K562 (cell line): ENCODE measurements at regions not wholly inside any gene's neighbourhood (a gene's known extent, or its start where the extent isn't known, plus 50 kb on each side); places are given as distances from the start of the nearest gene placed in this dataset.
A peak's percentile ranks its signal among the peaks of the same experiment; 100 is the strongest.
"Not testable (repeated sequence)": the region's sequence is repeated elsewhere in the genome, so short reads cannot be mapped to it uniquely, and the experiment has no call there.

Experiments
- ATAC-seq: fragments of 200-7000 bp; cut with Tn5 transposase; 3 replicates; pipeline ENCODE4 v1.9.1; 2020; ENCODE audit warnings: moderate library complexity
- BruUV-seq: library from RNA; stranded (reverse); fragments of 400-500 nt; replicated peaks from 2 replicates; lab custom pipeline; 2021; lab: Mats Ljungman, UMichigan
- CTCF ChIA-PET: fragments of 300-600 bp; formaldehyde crosslinking; extraction: SDS; loops from one replicate; lab custom pipeline; 2021; ENCODE audit warnings: low intra/inter-chr PET ratio; lab: Yijun Ruan, JAX
- POLR2A ChIA-PET: fragments of 300-600, 350-650 bp; sonication (Branson Sonifier 250); formaldehyde crosslinking; extraction: SDS; loops from one replicate; lab custom pipeline; 2021; ENCODE audit warnings: antibody characterized with exemption, inconsistent platforms; lab: Yijun Ruan, JAX
- DNase-seq, 4 experiments: peaks; one replicate each; pipeline versions ENCODE4 v3.0.0 to v3.0.0-alpha.2; 2011 to 2018; ENCODE audit warnings: low spot score in 3 of 4, mixed read lengths in 3 of 4; ENCODE audit errors: extremely low read depth in 1 of 4
- FAIRE-seq: peaks from 2 replicates; lab custom pipeline; 2011; peaks lifted over from hg19 to GRCh38; lab: Jason Lieb, UNC
- H2AFZ ChIP-seq: 2 replicates; pipeline ENCODE4 v1.6.0; 2011; ENCODE audit warnings: low read depth, low read length, control low read depth, inconsistent platforms
- H3K27ac ChIP-seq: fragments of 200-600 bp; 3 replicates; pipeline ENCODE4 v1.8.0; 2011; ENCODE audit warnings: low read depth, mild to moderate bottlenecking, control low read depth, inconsistent platforms, low read length, moderate library complexity, mixed read lengths; ENCODE audit errors: extremely low read depth
- H3K27me3 ChIP-seq, 2 experiments: fragments of 300-600 bp in 1 of 2; 2 replicates in 1 of 2; 3 replicates in 1 of 2; pipeline versions ENCODE4 v1.6.0 to v1.8.0; 2011; ENCODE audit warnings: inconsistent platforms in 2 of 2, low read length in 2 of 2, mild to moderate bottlenecking in 1 of 2, mixed read lengths in 1 of 2, moderate library complexity in 1 of 2; ENCODE audit not compliant: control insufficient read depth in 2 of 2, insufficient read depth in 2 of 2
- H3K36me3 ChIP-seq: fragments of 300-600 bp; 3 replicates; pipeline ENCODE4 v1.8.0; 2011; ENCODE audit warnings: mild to moderate bottlenecking, low read length, inconsistent platforms; ENCODE audit not compliant: control insufficient read depth, insufficient read depth
- H3K4me1 ChIP-seq, 2 experiments: fragments of 200-600 bp in 1 of 2; replicated peaks in 1 of 2; 2 replicates in 1 of 2; 3 replicates in 1 of 2; pipeline versions ENCODE4 v1.5.1 to v1.8.0; 2011; ENCODE audit warnings: inconsistent platforms in 2 of 2, low read length in 2 of 2, mild to moderate bottlenecking in 1 of 2, mixed read lengths in 1 of 2, moderate library complexity in 1 of 2; ENCODE audit not compliant: control insufficient read depth in 2 of 2, insufficient read depth in 2 of 2
- H3K4me2 ChIP-seq: 2 replicates; pipeline ENCODE4 v1.6.1; 2011; ENCODE audit warnings: low read length, control low read depth, inconsistent platforms, mixed read lengths; ENCODE audit not compliant: insufficient read depth
- H3K4me3 ChIP-seq: fragments of 200-600 bp; sonication (generic), shearing (Covaris generic); 2 replicates; pipeline ENCODE4 v1.5.1; 2016; ENCODE audit warnings: control low read depth, inconsistent platforms
- H3K79me2 ChIP-seq: fragments of 200-600 bp; 3 replicates; pipeline ENCODE4 v1.8.0; 2011; ENCODE audit warnings: low read length, inconsistent platforms; ENCODE audit not compliant: control insufficient read depth, insufficient read depth
- H3K9ac ChIP-seq, 2 experiments: 2 replicates each; pipeline versions ENCODE4 v1.6.0 to v1.6.1; 2011; ENCODE audit warnings: low read depth in 2 of 2, low read length in 2 of 2, control low read depth in 1 of 2, inconsistent platforms in 1 of 2, mild to moderate bottlenecking in 1 of 2, mixed read lengths in 1 of 2; ENCODE audit not compliant: insufficient read depth in 1 of 2
- H3K9me1 ChIP-seq: one replicate; pipeline ENCODE4 v1.6.0; 2011; ENCODE audit warnings: inconsistent platforms, mild to moderate bottlenecking, low read length, moderate library complexity; ENCODE audit not compliant: control insufficient read depth, insufficient read depth
- H3K9me3 ChIP-seq: replicated peaks from 2 replicates; pipeline ENCODE4 v1.5.1; 2011; ENCODE audit warnings: low read depth, low read length, inconsistent platforms; ENCODE audit not compliant: control insufficient read depth, insufficient read depth
- H4K20me1 ChIP-seq: replicated peaks from 2 replicates; pipeline ENCODE4 v1.6.1; 2011; ENCODE audit warnings: low read length, inconsistent platforms, mixed read lengths; ENCODE audit not compliant: control insufficient read depth, insufficient read depth
- C11orf30 ChIP-seq: fragments of 450-650 bp; IDR thresholded peaks from 2 replicates; pipeline ENCODE4 v1.6.1; 2016; ENCODE audit warnings: low read depth, mild to moderate bottlenecking
- MAFF ChIP-seq: IDR thresholded peaks from 2 replicates; pipeline ENCODE4 v1.6.1; 2012; ENCODE audit warnings: low read length, improper control_type of control experiment
- MAFG ChIP-seq: fragments of 450-650 bp; conservative IDR thresholded peaks from 2 replicates; pipeline ENCODE4 v1.6.1; 2016; ENCODE audit warnings: missing genetic modification characterization, missing compliant biosample characterization
- MAFK ChIP-seq: IDR thresholded peaks from 2 replicates; pipeline ENCODE4 v1.6.1; 2011; ENCODE audit warnings: low read length, improper control_type of control experiment
- ZNF316 ChIP-seq: fragments of 450-650 bp; IDR thresholded peaks from 2 replicates; pipeline ENCODE4 v1.6.1; 2016
- ZNF436 ChIP-seq: fragments of 250-450, 450-650 bp; sonication (Bioruptor Pico); formaldehyde crosslinking; IDR thresholded peaks from 2 replicates; pipeline ENCODE4 v1.7.0; 2020; ENCODE audit warnings: mild to moderate bottlenecking
- WGBS: fragments of 100-300 bp; shearing (Covaris generic); methylation state at CpG from one replicate; pipeline ENCODE4 v1.1.6; 2016; ENCODE audit warnings: low coverage, mixed read lengths; ENCODE audit not compliant: insufficient coverage; ENCODE audit errors: missing lambda C conversion rate; 5-methylcytosine and 5-hydroxymethylcytosine counted together
- in situ Hi-C: fragments of 300-500 bp; cut with MboI; formaldehyde crosslinking; loops from 4 replicates; pipeline ENCODE4 v1.15.0; 2018; ENCODE audit warnings: inconsistent platforms, mixed read lengths
- intact Hi-C: fragments of 100-400 bp; cut with micrococcal nuclease; formaldehyde crosslinking; loops from 2 replicates; pipeline ENCODE4 v1.14.2; 2022
- TF ChIP-seq, protein P1 (sequence below): fragments of 250-450 bp; sonication (Bioruptor Pico); IDR thresholded peaks from 2 replicates; pipeline ENCODE4 v1.5.0; 2020; ENCODE audit warnings: mild to moderate bottlenecking, borderline replicate concordance

DNA sequence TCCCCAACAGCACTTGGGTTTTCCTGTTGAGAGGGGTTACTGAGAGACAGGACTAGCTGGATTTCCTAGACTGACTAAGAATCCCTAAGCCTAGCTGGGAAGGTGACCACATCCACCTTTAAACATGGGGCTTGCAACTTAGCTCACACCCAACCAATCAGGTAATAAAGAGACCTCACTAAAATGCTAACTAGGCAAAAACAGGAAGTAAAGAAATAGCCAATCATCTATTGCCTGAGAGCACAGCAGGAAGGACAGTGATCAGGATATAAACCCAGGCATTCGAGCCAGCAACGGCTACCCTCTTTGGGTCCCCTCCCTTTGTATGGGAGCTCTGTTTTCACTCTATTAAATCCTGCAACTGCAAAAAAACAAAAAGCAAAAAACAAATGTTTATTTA, 144.7 kb upstream of the ATP5MC3 start:
- H3K9me3 ChIP-seq, H2AFZ ChIP-seq, intact Hi-C loops, DNase-seq, CTCF ChIA-PET, BruUV-seq, H3K79me2 ChIP-seq, H3K27ac ChIP-seq, FAIRE-seq, H3K9ac ChIP-seq, H3K36me3 ChIP-seq, H3K27me3 ChIP-seq, H3K4me2 ChIP-seq, ATAC-seq, H4K20me1 ChIP-seq, H3K9me1 ChIP-seq, H3K4me1 ChIP-seq, H3K4me3 ChIP-seq, in situ Hi-C loops: not testable (repeated sequence)
- 0% methylated on average over 2 of the region's 2 CpGs for WGBS
- POLR2A ChIA-PET: interaction anchor here (1.2 kb wide), 1 partner anchor 10 kb away, joined by 3 read pairs; no protein-coding TSS in a partner anchor
- TF ChIP-seq ZNF316 (peak; percentile 93), MAFF (peak; percentile 66), MAFG (tag) (peak; percentile 86), MAFK (peak; percentile 41; the same call in 1 of the 2 replicates), C11orf30 (peak; percentile 89)

DNA sequence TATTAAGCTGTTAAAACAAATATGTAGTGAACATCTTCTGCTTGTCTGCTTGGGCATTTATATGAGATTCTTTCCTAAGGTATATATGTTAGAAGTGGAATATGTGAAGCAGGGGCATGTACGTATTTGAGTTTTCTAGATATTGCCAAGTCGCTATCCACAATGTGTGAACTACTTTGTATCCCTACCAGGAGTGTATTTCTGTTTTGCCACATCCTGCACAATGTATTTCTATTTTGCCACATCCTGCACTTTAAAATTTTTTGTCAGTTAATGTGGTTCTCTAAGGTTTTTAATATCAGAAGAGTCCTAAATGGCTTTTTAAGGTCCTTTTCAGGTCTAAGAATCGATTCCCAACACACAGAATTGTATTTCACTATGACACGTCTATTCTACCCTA, 141.7 kb upstream of the ATP5MC3 start:
- in situ Hi-C loops (no loop called here), intact Hi-C loops (no loop called here)
- no peak for ATAC-seq
- Histone ChIP-seq H4K20me1 (no peaks in the 10 kb centered on the region), H3K4me2 (no peak overlapping the region), H3K27me3 (no peaks in the 10 kb centered on the region; a peak in 1 of 5 replicates), H3K4me3 (no peak overlapping the region), H2AFZ (no peak overlapping the region), H3K4me1 (no peaks in the 10 kb centered on the region), H3K9me3 (no peaks in the 10 kb centered on the region), H3K79me2 (no peaks in the 10 kb centered on the region), H3K9me1 (no peaks in the 10 kb centered on the region), H3K36me3 (no peaks in the 10 kb centered on the region), H3K9ac (no peak overlapping the region), H3K27ac (no peak overlapping the region)
- TF ChIP-seq ZNF436 (CRISPR knock-in tag): no peak
- TF ChIP-seq, protein P1, sequence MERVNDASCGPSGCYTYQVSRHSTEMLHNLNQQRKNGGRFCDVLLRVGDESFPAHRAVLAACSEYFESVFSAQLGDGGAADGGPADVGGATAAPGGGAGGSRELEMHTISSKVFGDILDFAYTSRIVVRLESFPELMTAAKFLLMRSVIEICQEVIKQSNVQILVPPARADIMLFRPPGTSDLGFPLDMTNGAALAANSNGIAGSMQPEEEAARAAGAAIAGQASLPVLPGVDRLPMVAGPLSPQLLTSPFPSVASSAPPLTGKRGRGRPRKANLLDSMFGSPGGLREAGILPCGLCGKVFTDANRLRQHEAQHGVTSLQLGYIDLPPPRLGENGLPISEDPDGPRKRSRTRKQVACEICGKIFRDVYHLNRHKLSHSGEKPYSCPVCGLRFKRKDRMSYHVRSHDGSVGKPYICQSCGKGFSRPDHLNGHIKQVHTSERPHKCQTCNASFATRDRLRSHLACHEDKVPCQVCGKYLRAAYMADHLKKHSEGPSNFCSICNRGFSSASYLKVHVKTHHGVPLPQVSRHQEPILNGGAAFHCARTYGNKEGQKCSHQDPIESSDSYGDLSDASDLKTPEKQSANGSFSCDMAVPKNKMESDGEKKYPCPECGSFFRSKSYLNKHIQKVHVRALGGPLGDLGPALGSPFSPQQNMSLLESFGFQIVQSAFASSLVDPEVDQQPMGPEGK (CRISPR knock-in tag): no peak
- no TSS peak for BruUV-seq
- CTCF ChIA-PET: no interaction called here
- POLR2A ChIA-PET: no interaction called here
- WGBS: 1% methylated on average over 4 of the region's 4 CpGs
- no peak for DNase-seq
- FAIRE-seq: no peak
